H9 (cell line): ENCODE measurements at regions not wholly inside any gene's neighbourhood (a gene's known extent, or its start where the extent isn't known, plus 50 kb on each side); places are given as distances from the start of the nearest gene placed in this dataset.

Experiments used
- DNase-seq: peaks from one replicate; pipeline ENCODE4 v3.0.0-alpha.2; 2017
- H2AFZ ChIP-seq: one replicate; pipeline ENCODE4 v1.6.1; 2013; ENCODE audit warnings: mild to moderate bottlenecking, low read length, control low read depth, moderate library complexity
- H2AK5ac ChIP-seq: 2 replicates; pipeline ENCODE4 v1.6.1; 2013; ENCODE audit warnings: low read length, control low read depth, mixed read lengths; ENCODE audit not compliant: insufficient read length
- H2BK120ac ChIP-seq: one replicate; pipeline ENCODE4 v1.6.1; 2013; ENCODE audit warnings: low read depth, mild to moderate bottlenecking, low read length, control low read depth, inconsistent platforms; ENCODE audit not compliant: poor library complexity, severe bottlenecking
- H2BK12ac ChIP-seq: 2 replicates; pipeline ENCODE4 v1.6.1; 2013; ENCODE audit warnings: low read length, control low read depth, mixed read lengths, low read depth; ENCODE audit not compliant: insufficient read length
- H2BK15ac ChIP-seq: 2 replicates; pipeline ENCODE4 v1.6.1; 2013; ENCODE audit warnings: low read depth, low read length, control low read depth
- H2BK20ac ChIP-seq: one replicate; pipeline ENCODE4 v1.6.1; 2013; ENCODE audit warnings: low read depth, mild to moderate bottlenecking, low read length, control low read depth, inconsistent platforms; ENCODE audit not compliant: poor library complexity, severe bottlenecking
- H2BK5ac ChIP-seq: 2 replicates; pipeline ENCODE4 v1.6.1; 2013; ENCODE audit warnings: low read length, control low read depth, mixed read lengths; ENCODE audit not compliant: insufficient read length
- H3K14ac ChIP-seq: 2 replicates; pipeline ENCODE4 v1.6.1; 2013; ENCODE audit warnings: low read length, control low read depth; ENCODE audit not compliant: insufficient read depth
- H3K18ac ChIP-seq: 2 replicates; pipeline ENCODE4 v1.6.1; 2013; ENCODE audit warnings: low read depth, mild to moderate bottlenecking, mixed read lengths, low read length, control low read depth; ENCODE audit not compliant: insufficient read length
- H3K23ac ChIP-seq: 2 replicates; pipeline ENCODE4 v1.6.1; 2013; ENCODE audit warnings: low read length, control low read depth, mixed read lengths, low read depth; ENCODE audit not compliant: insufficient read length
- H3K23me2 ChIP-seq: 2 replicates; pipeline ENCODE4 v1.6.1; 2013; ENCODE audit warnings: low read depth, mild to moderate bottlenecking, mixed read lengths, low read length, control low read depth; ENCODE audit not compliant: insufficient read length, poor library complexity, severe bottlenecking
- H3K27ac ChIP-seq: 2 replicates; pipeline ENCODE4 v1.5.1; 2013; ENCODE audit warnings: low read length, control low read depth, mixed read lengths, low read depth; ENCODE audit not compliant: insufficient read length
- H3K27me3 ChIP-seq: 2 replicates; pipeline ENCODE4 v1.6.1; 2013; ENCODE audit warnings: low read length, control low read depth, inconsistent platforms; ENCODE audit not compliant: insufficient read depth
- H3K4ac ChIP-seq: 2 replicates; pipeline ENCODE4 v1.6.1; 2013; ENCODE audit warnings: low read depth, mild to moderate bottlenecking, control low read depth, inconsistent platforms, low read length, moderate library complexity
- H3K4me1 ChIP-seq: 2 replicates; pipeline ENCODE4 v1.6.1; 2013; ENCODE audit warnings: low read length, control low read depth, inconsistent platforms; ENCODE audit not compliant: insufficient read depth
- H3K4me2 ChIP-seq: 2 replicates; pipeline ENCODE4 v1.6.1; 2013; ENCODE audit warnings: low read length, control low read depth, mixed read lengths; ENCODE audit not compliant: insufficient read length, insufficient read depth
- H3K56ac ChIP-seq: 2 replicates; pipeline ENCODE4 v1.6.1; 2013; ENCODE audit warnings: low read depth, mild to moderate bottlenecking, mixed read lengths, low read length, control low read depth; ENCODE audit not compliant: insufficient read length
- H3K79me1 ChIP-seq: 2 replicates; pipeline ENCODE4 v1.6.1; 2013; ENCODE audit warnings: low read depth, mild to moderate bottlenecking, moderate library complexity, low read length, control low read depth, inconsistent platforms; ENCODE audit not compliant: insufficient read depth, poor library complexity, severe bottlenecking
- H3K79me2 ChIP-seq: 2 replicates; pipeline ENCODE4 v1.6.1; 2013; ENCODE audit warnings: low read length, control low read depth, inconsistent platforms; ENCODE audit not compliant: insufficient read depth
- H3K9ac ChIP-seq: 2 replicates; pipeline ENCODE4 v1.6.1; 2013; ENCODE audit warnings: low read length, control low read depth, mixed read lengths; ENCODE audit not compliant: insufficient read length; ENCODE audit errors: extremely low read depth
- H3K9me3 ChIP-seq: one replicate; pipeline ENCODE4 v1.6.1; 2013; ENCODE audit warnings: low read depth, low read length, inconsistent platforms; ENCODE audit not compliant: control insufficient read depth
- H3T11ph ChIP-seq: one replicate; pipeline ENCODE4 v1.6.1; 2013; ENCODE audit warnings: mild to moderate bottlenecking, low read length, control low read depth, inconsistent platforms
- H4K20me1 ChIP-seq: one replicate; pipeline ENCODE4 v1.6.1; 2013; ENCODE audit not compliant: control insufficient read depth, insufficient read length, insufficient read depth
- H4K5ac ChIP-seq: 2 replicates; pipeline ENCODE4 v1.6.1; 2013; ENCODE audit warnings: low read depth, mild to moderate bottlenecking, mixed read lengths, low read length, control low read depth; ENCODE audit not compliant: insufficient read length
- H4K8ac ChIP-seq: replicated peaks from 2 replicates; pipeline ENCODE4 v1.6.1; 2013; ENCODE audit warnings: low read length, control low read depth, mixed read lengths, low read depth; ENCODE audit not compliant: insufficient read length
- H4K91ac ChIP-seq: 2 replicates; pipeline ENCODE4 v1.6.1; 2013; ENCODE audit warnings: low read depth, mild to moderate bottlenecking, moderate library complexity, mixed read lengths, low read length, control low read depth; ENCODE audit not compliant: insufficient read length
- H3K27ac Mint-ChIP-seq, 3 experiments: 2 replicates in 2 of 3; 3 replicates in 1 of 3; pipeline ENCODE4 v1.8.0; 2020 to 2021; ENCODE audit warnings: mixed read lengths in 3 of 3, mild to moderate bottlenecking in 1 of 3, moderate library complexity in 1 of 3
- H3K27me3 Mint-ChIP-seq: 2 replicates; pipeline ENCODE4 v1.8.0; 2021; ENCODE audit warnings: low read depth, mild to moderate bottlenecking, moderate library complexity, mixed read lengths
- H3K36me3 Mint-ChIP-seq, 3 experiments: 2 replicates in 2 of 3; 3 replicates in 1 of 3; pipeline ENCODE4 v1.8.0; 2020 to 2021; ENCODE audit warnings: low read depth in 3 of 3, mixed read lengths in 3 of 3; ENCODE audit not compliant: insufficient read depth in 1 of 3
- H3K4me1 Mint-ChIP-seq, 2 experiments: 2 replicates each; pipeline ENCODE4 v1.8.0; 2020; ENCODE audit warnings: mixed read lengths in 2 of 2
- H3K4me3 Mint-ChIP-seq, 2 experiments: 2 replicates in 1 of 2; 3 replicates in 1 of 2; pipeline ENCODE4 v1.8.0; 2020 to 2021; ENCODE audit warnings: mild to moderate bottlenecking in 2 of 2, mixed read lengths in 2 of 2, moderate library complexity in 1 of 2
- H3K9me3 Mint-ChIP-seq, 2 experiments: 2 replicates in 1 of 2; 3 replicates in 1 of 2; pipeline ENCODE4 v1.8.0; 2020; ENCODE audit warnings: mild to moderate bottlenecking in 2 of 2, mixed read lengths in 2 of 2, moderate library complexity in 1 of 2
- CTCF ChIP-seq: fragments of 200-600 bp; sonication (generic); conservative IDR thresholded peaks from 3 replicates; pipeline ENCODE4 v1.8.0; 2021; ENCODE audit warnings: antibody characterized with exemption, mild to moderate bottlenecking
- WGBS: extraction: QIAGEN DNeasy Blood & Tissue Kit; methylation state at CpG from one replicate; pipeline ENCODE4 v1.1.7; 2013; ENCODE audit warnings: missing lambda C conversion rate, low lambda C conversion rate, mixed read lengths; ENCODE audit not compliant: insufficient read length; ENCODE audit errors: extremely low coverage; 5-methylcytosine and 5-hydroxymethylcytosine counted together

- no peaks in the 10 kb centered on the region for H4K20me1 ChIP-seq
- Mint-ChIP-seq H3K4me1 (no peaks in the 10 kb centered on the region), H3K27ac (no peak overlapping the region), H3K9me3 (peaks cover 0 to 9% of the 10 kb centered on the region in 2 experiments; a peak in 2 of 5 replicates), H3K36me3 (0 out of 7 replicates have a peak, but pooled peaks cover 0 to 2% (median 0%) of the 10 kb centered on the region in 3 experiments), H3K4me3 (no peak overlapping the region), H3K27me3 (peaks cover 3% of the 10 kb centered on the region)
- no peaks in the 10 kb centered on the region for H3K23me2 ChIP-seq
- H4K91ac ChIP-seq, result no peak overlapping the region
- no peak overlapping the region for H2AK5ac ChIP-seq
- no peak overlapping the region for H3K27ac ChIP-seq
- no peak overlapping the region for H2BK15ac ChIP-seq
- no peak overlapping the region for H2BK12ac ChIP-seq
- no peak overlapping the region for H3K4me2 ChIP-seq
- DNase-seq, result no peak
- WGBS, result no CpG with 5 or more reads among the region's 9 CpGs
- H3T11ph ChIP-seq, result no peak overlapping the region
- H4K8ac ChIP-seq, result no peak overlapping the region
- no peak overlapping the region for H3K14ac ChIP-seq
- no peak overlapping the region for H3K18ac ChIP-seq
- no peak overlapping the region for H2BK120ac ChIP-seq
- H3K9me3 ChIP-seq, result no peaks in the 10 kb centered on the region
- no peaks in the 10 kb centered on the region for H3K79me2 ChIP-seq
- H2BK20ac ChIP-seq, result no peak overlapping the region
- no peak overlapping the region for H3K23ac ChIP-seq
- no peak overlapping the region for H3K56ac ChIP-seq
- no peak overlapping the region for H3K4ac ChIP-seq
- no peaks in the 10 kb centered on the region for H3K4me1 ChIP-seq
- H3K27me3 ChIP-seq, result no peaks in the 10 kb centered on the region
- no peak overlapping the region for H4K5ac ChIP-seq
- H2BK5ac ChIP-seq, result no peak overlapping the region
- H3K9ac ChIP-seq, result no peak overlapping the region
- no peak for TF ChIP-seq CTCF
- H2AFZ ChIP-seq, result no peak overlapping the region
- H3K79me1 ChIP-seq, result no peaks in the 10 kb centered on the region
Observed at GRCh38 chr5:3258050-3258449, 337.6 kb upstream of the IRX1 start.
